Middle frontal gyrus (tissue), 1 donor: ENCODE measurements at regions not wholly inside any gene's neighbourhood (a gene's known extent, or its start where the extent isn't known, plus 50 kb on each side); places are given as distances from the start of the nearest gene placed in this dataset.

Experiments
- DNase-seq: peaks from one replicate; pipeline ENCODE4 v3.0.0-alpha.2; 2015; ENCODE audit warnings: low spot score; ENCODE audit errors: extremely low spot score

- no peak for DNase-seq
Measured at GRCh38 chr6:111984516-111985201, 69.2 kb upstream of the CCN6 start.

- no peak for DNase-seq
Measured at GRCh38 chr6:111985202-111985731, 68.6 kb upstream of the CCN6 start.

GRCh38 chr6:111986651-111987050 lies 67.3 kb upstream of the CCN6 start:
- no peak for DNase-seq

GRCh38 chr6:111987295-111987694 lies 66.6 kb upstream of the CCN6 start:
- no peak for DNase-seq

GRCh38 chr6:111988926-111989325 lies 65.0 kb upstream of the CCN6 start:
- DNase-seq: no peak

- DNase-seq: no peak
Measured at GRCh38 chr6:111989743-111990142, 64.2 kb upstream of the CCN6 start.

GRCh38 chr6:111990214-111990613 lies 63.7 kb upstream of the CCN6 start:
- no peak for DNase-seq

- DNase-seq: no peak
Measured at GRCh38 chr6:111992851-111993250, 61.1 kb upstream of the CCN6 start.

GRCh38 chr6:111993342-111993741 lies 60.6 kb upstream of the CCN6 start:
- no peak for DNase-seq

GRCh38 chr6:111994791-111995190 lies 59.1 kb upstream of the CCN6 start:
- DNase-seq: no peak

GRCh38 chr6:111995404-111995803 lies 58.5 kb upstream of the CCN6 start:
- no peak for DNase-seq

- no peak for DNase-seq
Measured at GRCh38 chr6:111996144-111996865, 57.6 kb upstream of the CCN6 start.

- DNase-seq: peak; percentile 56
Measured at GRCh38 chr6:111997078-111997852, 56.6 kb upstream of the CCN6 start.

- DNase-seq: no peak
Measured at GRCh38 chr6:111997853-111998208, 56.1 kb upstream of the CCN6 start.

- no peak for DNase-seq
Measured at GRCh38 chr6:112002307-112002706, 51.6 kb upstream of the CCN6 start.
